Neural crest cell (in vitro differentiated cells): ENCODE measurements at regions not wholly inside any gene's neighbourhood (a gene's known extent, or its start where the extent isn't known, plus 50 kb on each side); places are given as distances from the start of the nearest gene placed in this dataset.

Source experiments
- DNase-seq: peaks from one replicate; pipeline ENCODE4 v3.0.0; 2021; ENCODE audit warnings: low read depth, mixed read lengths, low spot score
- H3K27ac Mint-ChIP-seq: one replicate; pipeline ENCODE4 v1.8.0; 2021; ENCODE audit warnings: mild to moderate bottlenecking, mixed read lengths; ENCODE audit not compliant: unreplicated experiment
- H3K27me3 Mint-ChIP-seq: 2 replicates; pipeline ENCODE4 v1.8.0; 2021; ENCODE audit warnings: low read depth, mild to moderate bottlenecking, mixed read lengths
- H3K36me3 Mint-ChIP-seq: 2 replicates; pipeline ENCODE4 v1.8.0; 2021; ENCODE audit warnings: low read depth, mild to moderate bottlenecking, mixed read lengths
- H3K4me1 Mint-ChIP-seq: 2 replicates; pipeline ENCODE4 v1.8.0; 2021; ENCODE audit warnings: mixed read lengths
- H3K4me3 Mint-ChIP-seq: one replicate; pipeline ENCODE4 v1.8.0; 2021; ENCODE audit warnings: mild to moderate bottlenecking, mixed read lengths
- H3K9me3 Mint-ChIP-seq: 2 replicates; pipeline ENCODE4 v1.8.0; 2021; ENCODE audit warnings: mixed read lengths
- CTCF ChIP-seq: fragments of 200-600 bp; sonication (generic); conservative IDR thresholded peaks from 2 replicates; pipeline ENCODE4 v1.5.0; 2021; ENCODE audit warnings: antibody characterized with exemption, mild to moderate bottlenecking

GRCh38 chr12:25806271-25806670 is 152.2 kb upstream of the RASSF8 start:
- Mint-ChIP-seq H3K9me3 (peaks cover 11% of the 10 kb centered on the region), H3K4me3 (no peak overlapping the region), H3K4me1 (peaks cover 4% of the 10 kb centered on the region), H3K27me3 (no peaks in the 10 kb centered on the region), H3K27ac (no peak overlapping the region), H3K36me3 (no peaks in the 10 kb centered on the region)
- TF ChIP-seq CTCF: no peak
- DNase-seq: no peak

GRCh38 chr12:25808604-25809003 is 149.9 kb upstream of the RASSF8 start:
- DNase-seq: no peak

GRCh38 chr12:25810683-25811082 is 147.8 kb upstream of the RASSF8 start:
- H3K4me1 Mint-ChIP-seq: no peaks in the 10 kb centered on the region
- DNase-seq: no peak
- H3K36me3 Mint-ChIP-seq: no peaks in the 10 kb centered on the region
- H3K27ac Mint-ChIP-seq: no peak overlapping the region
- H3K27me3 Mint-ChIP-seq: no peaks in the 10 kb centered on the region
- TF ChIP-seq CTCF: no peak
- peaks cover 9% of the 10 kb centered on the region for H3K9me3 Mint-ChIP-seq
- no peak overlapping the region for H3K4me3 Mint-ChIP-seq

More at GRCh38 chr12:25808604-25809003, 149.9 kb upstream of the RASSF8 start:
- H3K36me3 Mint-ChIP-seq: no peaks in the 10 kb centered on the region
- no peak for TF ChIP-seq CTCF
- no peak overlapping the region for H3K4me3 Mint-ChIP-seq
- H3K4me1 Mint-ChIP-seq: no peaks in the 10 kb centered on the region
- peaks cover 11% of the 10 kb centered on the region for H3K9me3 Mint-ChIP-seq
- H3K27me3 Mint-ChIP-seq: no peaks in the 10 kb centered on the region
- H3K27ac Mint-ChIP-seq: no peak overlapping the region

- H3K27me3 Mint-ChIP-seq: no peaks in the 10 kb centered on the region
- no peak overlapping the region for H3K4me3 Mint-ChIP-seq
- no peak for TF ChIP-seq CTCF
- H3K9me3 Mint-ChIP-seq: peaks cover 9% of the 10 kb centered on the region
- no peak overlapping the region for H3K27ac Mint-ChIP-seq
- no peaks in the 10 kb centered on the region for H3K36me3 Mint-ChIP-seq
- DNase-seq: no peak
- no peaks in the 10 kb centered on the region for H3K4me1 Mint-ChIP-seq
These were observed 146.8 kb upstream of the RASSF8 start for GRCh38 chr12:25811656-25812126.

GRCh38 chr12:25812295-25812694 is 146.2 kb upstream of the RASSF8 start:
- H3K4me1 Mint-ChIP-seq: no peaks in the 10 kb centered on the region
- no peaks in the 10 kb centered on the region for H3K27me3 Mint-ChIP-seq
- TF ChIP-seq CTCF: no peak
- no peak for DNase-seq
- no peaks in the 10 kb centered on the region for H3K36me3 Mint-ChIP-seq
- no peak overlapping the region for H3K4me3 Mint-ChIP-seq
- H3K9me3 Mint-ChIP-seq: peaks cover 9% of the 10 kb centered on the region
- H3K27ac Mint-ChIP-seq: no peak overlapping the region

GRCh38 chr12:25813843-25814242 is 144.6 kb upstream of the RASSF8 start:
- H3K9me3 Mint-ChIP-seq: peaks cover 9% of the 10 kb centered on the region
- no peaks in the 10 kb centered on the region for H3K4me1 Mint-ChIP-seq
- no peaks in the 10 kb centered on the region for H3K27me3 Mint-ChIP-seq
- no peak for DNase-seq
- H3K4me3 Mint-ChIP-seq: no peak overlapping the region
- H3K36me3 Mint-ChIP-seq: no peaks in the 10 kb centered on the region
- TF ChIP-seq CTCF: no peak
- no peak overlapping the region for H3K27ac Mint-ChIP-seq
